ENCODE measurements at regions not wholly inside any gene's neighbourhood (a gene's known extent, or its start where the extent isn't known, plus 50 kb on each side); places are given as distances from the start of the nearest gene placed in this dataset.

DNA sequence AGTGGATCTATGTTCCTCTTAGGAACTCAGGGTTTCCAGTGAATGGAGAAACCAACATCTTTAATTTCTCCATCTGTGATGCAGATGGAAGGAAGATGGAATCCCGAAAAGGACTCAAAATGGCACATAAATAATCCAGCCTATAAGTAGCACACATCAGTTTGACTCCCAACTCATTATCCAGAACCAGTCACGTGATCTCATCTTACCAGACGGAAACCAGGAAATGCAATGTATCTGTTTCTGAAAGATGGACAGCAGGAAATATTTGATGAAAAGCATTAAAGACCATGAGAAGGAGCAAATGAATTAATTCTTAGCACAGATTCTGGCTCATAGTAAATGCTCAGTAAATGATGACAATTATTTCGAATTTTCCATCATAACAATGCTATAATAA lies 443.1 kb upstream of the FMR1 start:
- no peak for DNase-seq (ENCODE audit: low read depth)
- TF ChIP-seq, protein P1, sequence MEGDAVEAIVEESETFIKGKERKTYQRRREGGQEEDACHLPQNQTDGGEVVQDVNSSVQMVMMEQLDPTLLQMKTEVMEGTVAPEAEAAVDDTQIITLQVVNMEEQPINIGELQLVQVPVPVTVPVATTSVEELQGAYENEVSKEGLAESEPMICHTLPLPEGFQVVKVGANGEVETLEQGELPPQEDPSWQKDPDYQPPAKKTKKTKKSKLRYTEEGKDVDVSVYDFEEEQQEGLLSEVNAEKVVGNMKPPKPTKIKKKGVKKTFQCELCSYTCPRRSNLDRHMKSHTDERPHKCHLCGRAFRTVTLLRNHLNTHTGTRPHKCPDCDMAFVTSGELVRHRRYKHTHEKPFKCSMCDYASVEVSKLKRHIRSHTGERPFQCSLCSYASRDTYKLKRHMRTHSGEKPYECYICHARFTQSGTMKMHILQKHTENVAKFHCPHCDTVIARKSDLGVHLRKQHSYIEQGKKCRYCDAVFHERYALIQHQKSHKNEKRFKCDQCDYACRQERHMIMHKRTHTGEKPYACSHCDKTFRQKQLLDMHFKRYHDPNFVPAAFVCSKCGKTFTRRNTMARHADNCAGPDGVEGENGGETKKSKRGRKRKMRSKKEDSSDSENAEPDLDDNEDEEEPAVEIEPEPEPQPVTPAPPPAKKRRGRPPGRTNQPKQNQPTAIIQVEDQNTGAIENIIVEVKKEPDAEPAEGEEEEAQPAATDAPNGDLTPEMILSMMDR (IDR thresholded peaks at IDR 0.05; ENCODE audit: insufficient read depth, low read depth, low read length) = no peak
- H3K4me3 ChIP-seq (ENCODE audit: low read depth, low read length) = no peak overlapping the region

DNA sequence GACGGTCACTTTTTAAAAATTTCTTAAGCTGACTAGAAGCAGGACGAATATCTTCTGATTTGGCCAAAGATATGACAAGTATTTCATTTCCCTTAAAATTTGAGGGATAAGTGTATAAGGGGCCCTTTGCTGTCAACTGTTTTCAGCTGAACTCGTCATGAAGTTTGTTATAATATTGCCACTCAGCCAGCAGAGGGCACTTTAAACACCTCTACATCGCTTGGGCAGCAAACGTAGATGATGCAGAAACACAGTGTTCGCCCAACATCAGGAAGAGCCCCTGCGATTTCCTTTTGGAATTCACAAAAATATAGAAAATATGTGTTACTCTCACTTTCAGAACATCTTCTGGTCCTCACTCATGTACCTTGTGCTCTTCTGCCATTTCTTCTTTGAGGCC lies 435.7 kb upstream of the FMR1 start:
- TF ChIP-seq, protein P1 (IDR thresholded peaks at IDR 0.05; ENCODE audit: insufficient read depth, low read depth, low read length) = no peak
- DNase-seq (ENCODE audit: low read depth) = peak; percentile 0
- H3K4me3 ChIP-seq (ENCODE audit: low read depth, low read length) = no peak overlapping the region

DNA sequence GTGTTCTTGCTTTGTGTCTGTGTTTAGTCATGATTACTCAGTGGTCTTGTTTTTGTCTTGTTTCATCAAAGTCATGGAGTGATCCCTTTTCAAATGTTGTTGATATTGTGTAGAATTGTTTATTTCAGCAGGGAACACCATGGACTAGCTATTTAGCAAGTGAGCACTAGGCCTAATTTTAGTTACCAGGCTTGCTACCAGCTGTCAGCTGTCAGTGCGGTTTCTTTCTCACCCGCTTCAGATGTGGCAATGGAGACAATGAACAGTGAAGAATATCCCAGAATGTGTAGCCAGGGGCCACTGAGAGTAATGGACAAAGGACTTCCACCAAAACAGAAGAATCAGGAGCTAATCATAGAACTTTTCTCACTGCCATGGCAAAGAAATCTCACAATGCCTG lies 432.8 kb upstream of the FMR1 start:
- no peak for DNase-seq (ENCODE audit: low read depth)
- no peak overlapping the region for H3K4me3 ChIP-seq (ENCODE audit: low read depth, low read length)
- TF ChIP-seq, protein P1 (IDR thresholded peaks at IDR 0.05; ENCODE audit: insufficient read depth, low read depth, low read length) = no peak

DNA sequence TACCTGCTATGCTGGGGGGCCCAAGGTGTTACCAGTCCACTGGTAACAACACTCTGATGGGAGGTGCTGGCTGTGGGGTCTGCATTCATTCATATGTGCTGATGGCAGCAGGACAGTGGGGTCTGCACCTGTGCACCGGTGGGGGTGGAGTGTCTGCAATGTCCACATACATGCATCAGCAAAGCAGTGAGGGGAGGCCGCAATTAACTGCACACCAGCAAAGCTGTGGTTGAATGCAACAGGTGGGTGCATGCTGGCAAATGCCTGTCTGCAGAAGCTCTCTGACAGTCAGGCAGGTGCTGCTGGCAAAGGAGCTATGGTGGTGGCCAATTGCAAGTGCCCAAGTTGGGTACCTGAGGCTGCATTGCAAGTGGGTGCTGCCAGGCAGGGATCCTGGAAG lies 426.5 kb upstream of the FMR1 start:
- TF ChIP-seq, protein P1 (IDR thresholded peaks at IDR 0.05; ENCODE audit: insufficient read depth, low read depth, low read length) = no peak
- no peak for DNase-seq (ENCODE audit: low read depth)

DNA sequence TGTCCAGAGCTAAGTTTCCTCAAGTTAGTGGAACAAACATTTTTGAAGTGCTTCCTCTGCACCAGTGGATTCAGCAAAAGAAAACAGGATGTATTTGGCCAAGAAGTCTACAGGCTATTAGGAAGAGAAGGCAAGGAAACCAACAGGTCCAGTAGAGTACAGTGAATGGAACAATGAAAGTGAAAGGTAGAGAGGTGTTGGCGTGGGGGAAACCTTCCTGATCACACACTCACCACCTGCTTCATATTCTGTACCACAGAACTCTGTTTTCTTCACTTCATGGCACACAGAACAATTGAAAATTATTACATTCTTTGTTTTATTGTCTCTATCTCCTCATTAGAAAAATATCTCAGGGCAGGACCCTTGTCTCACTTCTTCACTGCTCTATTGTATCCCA lies 417.4 kb upstream of the FMR1 start:
- no peak overlapping the region for H3K4me3 ChIP-seq (ENCODE audit: low read depth, low read length)
- TF ChIP-seq, protein P1 (IDR thresholded peaks at IDR 0.05; ENCODE audit: insufficient read depth, low read depth, low read length) = no peak
- DNase-seq (ENCODE audit: low read depth) = no peak

More for the DNA sequence above, 426.5 kb upstream of the FMR1 start:
- H3K4me3 ChIP-seq (ENCODE audit: low read depth, low read length) = no peak overlapping the region

DNA sequence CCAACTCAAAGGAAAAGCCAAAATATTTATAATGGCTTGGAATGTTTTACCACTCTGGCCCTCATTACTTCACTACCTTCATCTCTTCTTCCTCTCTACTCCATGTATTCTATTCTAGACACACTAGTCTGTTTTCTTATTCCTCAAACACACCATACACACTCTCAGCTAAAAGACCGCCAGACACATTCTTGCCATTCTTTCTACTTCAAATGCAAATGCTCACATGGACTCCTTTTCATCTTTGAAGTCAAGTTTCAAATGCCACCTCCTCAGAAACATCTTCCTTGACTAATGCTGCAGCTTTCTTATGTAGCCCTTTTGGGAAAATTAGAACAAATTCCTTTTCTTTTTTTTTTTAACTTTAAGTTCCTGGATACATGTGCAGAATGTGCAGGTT lies 412.9 kb upstream of the FMR1 start:
- TF ChIP-seq, protein P1 (IDR thresholded peaks at IDR 0.05; ENCODE audit: insufficient read depth, low read depth, low read length) = no peak
- no peak overlapping the region for H3K4me3 ChIP-seq (ENCODE audit: low read depth, low read length)
- no peak for DNase-seq (ENCODE audit: low read depth)

DNA sequence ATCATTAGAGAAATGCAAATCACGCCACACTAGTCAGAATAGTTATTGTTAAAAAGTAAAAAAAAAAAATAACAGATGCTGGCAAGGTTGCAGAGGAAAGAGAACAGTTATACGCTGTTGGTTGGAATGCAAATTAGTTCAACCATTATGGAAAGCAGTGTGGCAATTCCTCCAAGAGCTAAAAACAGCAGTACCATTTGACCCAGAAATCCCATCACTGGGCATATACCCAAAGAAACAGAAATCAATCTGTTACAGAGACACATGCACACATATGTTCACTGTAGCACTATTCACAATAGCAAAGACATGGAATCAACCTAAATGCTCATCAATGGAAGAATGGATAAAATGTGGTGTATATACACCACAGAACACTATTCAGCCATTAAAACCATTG lies 388.7 kb upstream of the FMR1 start:
- H3K4me3 ChIP-seq (ENCODE audit: low read depth, low read length) = no peak overlapping the region
- TF ChIP-seq, protein P1 (IDR thresholded peaks at IDR 0.05; ENCODE audit: insufficient read depth, low read depth, low read length) = no peak
- DNase-seq (ENCODE audit: low read depth) = no peak

Measured in fibroblast of villous mesenchyme (primary cell).